ENCODE measurements at regions not wholly inside any gene's neighbourhood (a gene's known extent, or its start where the extent isn't known, plus 50 kb on each side); places are given as distances from the start of the nearest gene placed in this dataset.
"Not testable (repeated sequence)": the region's sequence is repeated elsewhere in the genome, so short reads cannot be mapped to it uniquely, and the experiment has no call there.

- TF ChIP-seq CTCF (IDR thresholded peaks at IDR 0.05), result no peak
- Histone ChIP-seq H3K36me3 (no peaks in the 10 kb centered on the region), H3K9me3 (no peaks in the 10 kb centered on the region), H3K4me3 (no peak overlapping the region), H3K4me1 (no peaks in the 10 kb centered on the region), H3K27me3 (no peaks in the 10 kb centered on the region), H3K27ac (no peak overlapping the region)
- DNase-seq (ENCODE audit: low spot score), result no peak
Measured at GRCh38 chr5:174491265-174491664, 233.1 kb upstream of the MSX2 start.

- Histone ChIP-seq H3K27ac (no peak overlapping the region), H3K9me3 (no peaks in the 10 kb centered on the region), H3K36me3 (no peaks in the 10 kb centered on the region), H3K4me1 (no peaks in the 10 kb centered on the region), H3K4me3 (no peak overlapping the region), H3K27me3 (no peaks in the 10 kb centered on the region)
- DNase-seq (ENCODE audit: low spot score), result no peak
- TF ChIP-seq CTCF (IDR thresholded peaks at IDR 0.05), result no peak
Measured at GRCh38 chr5:174491761-174492350, 232.5 kb upstream of the MSX2 start.

- no peaks in the 10 kb centered on the region for H3K36me3 ChIP-seq
- no peak for DNase-seq (ENCODE audit: low spot score)
- peaks cover 0 to 12% of the 10 kb centered on the region in 2 donors for H3K9me3 ChIP-seq
- H3K4me3 ChIP-seq, result no peak overlapping the region
- no peak overlapping the region for H3K27ac ChIP-seq
- H3K27me3 ChIP-seq, result no peaks in the 10 kb centered on the region
- no peaks in the 10 kb centered on the region for H3K4me1 ChIP-seq
- TF ChIP-seq CTCF (IDR thresholded peaks at IDR 0.05), result no peak
Measured at GRCh38 chr5:174493530-174493929, 230.9 kb upstream of the MSX2 start.

- not testable (repeated sequence) for H3K4me3 ChIP-seq; H3K27me3 ChIP-seq; H3K4me1 ChIP-seq; H3K27ac ChIP-seq; H3K36me3 ChIP-seq; DNase-seq (ENCODE audit: low spot score)
- H3K9me3 ChIP-seq, result peaks cover 0 to 18% of the 10 kb centered on the region in 2 donors
Measured at GRCh38 chr5:174497939-174498338, 226.4 kb upstream of the MSX2 start.

GRCh38 chr5:174498575-174498974, 225.8 kb upstream of the MSX2 start:
- H3K4me3 ChIP-seq, result not testable (repeated sequence)

GRCh38 chr5:174500636-174501035, 223.7 kb upstream of the MSX2 start:
- peaks cover 0 to 18% of the 10 kb centered on the region in 2 donors for H3K9me3 ChIP-seq
- H3K4me1 ChIP-seq, result no peaks in the 10 kb centered on the region
- DNase-seq (ENCODE audit: low spot score), result no peak
- TF ChIP-seq CTCF (IDR thresholded peaks at IDR 0.05), result no peak
- H3K27ac ChIP-seq, result no peak overlapping the region
- no peak overlapping the region for H3K4me3 ChIP-seq
- no peaks in the 10 kb centered on the region for H3K36me3 ChIP-seq
- H3K27me3 ChIP-seq, result no peaks in the 10 kb centered on the region

More at GRCh38 chr5:174498575-174498974, 225.8 kb upstream of the MSX2 start:
- H3K36me3 ChIP-seq; H3K4me1 ChIP-seq; H3K27me3 ChIP-seq; H3K27ac ChIP-seq; DNase-seq (ENCODE audit: low spot score): not testable (repeated sequence)
- peaks cover 0 to 18% of the 10 kb centered on the region in 2 donors for H3K9me3 ChIP-seq

- Histone ChIP-seq H3K27ac (no peak overlapping the region), H3K27me3 (no peaks in the 10 kb centered on the region), H3K9me3 (peaks cover 0 to 18% of the 10 kb centered on the region in 2 donors), H3K4me3 (no peak overlapping the region), H3K36me3 (no peaks in the 10 kb centered on the region), H3K4me1 (no peaks in the 10 kb centered on the region)
- peak; percentile 42 for DNase-seq (ENCODE audit: low spot score)
- no peak for TF ChIP-seq CTCF (IDR thresholded peaks at IDR 0.05)
Measured at GRCh38 chr5:174501461-174502069, 222.8 kb upstream of the MSX2 start.
